NCI-H1092 treated with DMSO at 0.1 percent for 48 hours (cell line): ENCODE measurements at regions not wholly inside any gene's neighbourhood (a gene's known extent, or its start where the extent isn't known, plus 50 kb on each side); places are given as distances from the start of the nearest gene placed in this dataset.

ENCODE experiments used
- DNase-seq: peaks from one replicate; lab custom pipeline; 2025; lab: John Stamatoyannopoulos, UW

DNA sequence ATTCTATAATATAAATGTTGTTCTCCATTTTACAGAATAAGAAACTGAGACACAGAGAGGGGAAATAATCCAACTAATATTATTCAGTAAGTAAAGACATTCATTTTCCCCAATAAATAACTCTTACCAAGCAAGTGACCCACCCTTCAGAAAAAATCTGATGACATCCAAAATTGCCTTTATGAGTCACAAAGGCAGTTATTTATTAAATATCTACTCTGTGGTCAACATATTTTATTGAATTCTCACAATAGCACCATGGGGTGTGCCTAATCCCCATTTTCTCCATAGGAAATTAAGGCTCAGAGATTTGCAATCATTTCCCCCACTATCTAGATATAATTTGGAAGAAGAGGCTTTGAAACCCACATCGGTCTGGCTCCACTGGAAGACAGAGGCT is 161.5 kb upstream of the ISX start:
- DNase-seq = no peak

DNA sequence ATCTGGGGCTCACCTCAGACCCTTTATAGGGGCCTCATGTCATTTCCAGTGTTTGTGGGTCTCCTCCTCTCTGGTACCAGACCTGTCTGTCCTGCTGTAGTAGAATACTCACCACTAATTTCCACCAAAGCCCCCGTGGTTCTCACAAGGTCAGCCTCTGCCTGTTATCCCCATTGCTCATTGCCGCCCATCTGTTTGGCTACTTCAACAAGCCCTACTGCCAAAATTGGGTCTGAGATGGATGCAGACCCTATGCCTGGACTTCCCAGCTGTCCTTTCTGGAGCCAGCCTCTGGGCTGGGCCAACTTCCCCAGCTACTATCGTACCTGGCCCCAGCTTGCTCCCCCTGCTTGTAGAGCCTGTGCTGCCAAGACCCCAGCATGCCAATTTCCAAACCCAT is 152.1 kb upstream of the ISX start:
- DNase-seq = no peak

DNA sequence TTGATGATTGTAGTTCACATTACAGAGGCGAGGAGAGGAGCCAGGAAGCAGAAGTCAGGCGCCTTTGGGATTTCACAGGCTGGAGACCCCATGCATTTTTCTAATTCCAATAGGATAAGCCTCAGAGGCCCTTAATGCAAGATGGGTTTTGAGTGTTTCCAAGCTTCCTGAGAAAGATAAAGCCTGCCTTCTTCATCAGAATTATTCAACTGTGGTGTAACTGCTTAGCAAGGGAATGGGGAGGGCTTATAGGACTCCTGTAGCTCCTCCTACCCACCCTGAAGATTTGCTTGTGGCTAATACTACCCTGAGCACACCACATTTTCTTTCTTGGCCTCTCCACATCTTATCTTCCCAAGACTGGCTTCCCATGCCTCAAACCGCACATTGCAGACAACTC is 151.1 kb upstream of the ISX start:
- no peak for DNase-seq

DNA sequence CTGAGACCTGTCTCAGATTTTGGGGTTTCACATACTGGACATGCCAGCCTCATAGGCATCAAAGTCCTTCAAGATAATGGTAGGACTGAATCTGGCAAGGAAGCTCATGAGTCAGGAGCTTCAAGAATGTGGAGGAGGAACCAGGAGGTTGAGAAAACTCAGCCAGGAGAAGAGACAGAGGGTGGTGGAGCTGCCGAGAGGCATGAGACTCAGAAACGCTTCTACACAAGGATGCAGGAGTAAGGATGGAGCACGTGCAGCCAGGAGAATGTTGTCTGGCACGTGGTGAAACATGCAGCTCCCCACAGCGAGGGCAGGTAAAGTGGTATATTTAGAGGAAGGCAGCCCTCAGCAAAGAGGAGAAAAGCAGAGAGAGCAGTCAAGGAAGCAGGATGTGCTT is 148.7 kb upstream of the ISX start:
- no peak for DNase-seq

DNA sequence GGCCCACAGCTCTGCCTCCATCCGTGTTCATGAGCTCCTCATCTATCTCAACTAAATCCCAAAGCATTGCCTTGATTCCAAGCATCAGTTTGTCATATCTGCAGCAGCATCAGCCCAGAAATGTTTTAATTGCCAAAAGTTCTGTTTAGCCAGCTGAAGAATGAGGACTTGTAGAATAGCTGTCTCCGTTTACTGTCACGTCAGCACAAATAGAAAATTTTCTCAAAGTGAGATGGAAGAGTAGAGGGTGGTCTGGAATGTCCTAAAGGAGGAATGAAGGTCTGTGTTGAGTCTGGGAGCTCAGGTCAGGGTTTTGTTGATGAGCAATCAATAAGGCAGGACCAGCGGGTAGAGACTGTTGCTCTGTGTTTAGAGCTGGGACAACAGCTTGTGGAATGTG is 134.9 kb upstream of the ISX start:
- DNase-seq = no peak

DNA sequence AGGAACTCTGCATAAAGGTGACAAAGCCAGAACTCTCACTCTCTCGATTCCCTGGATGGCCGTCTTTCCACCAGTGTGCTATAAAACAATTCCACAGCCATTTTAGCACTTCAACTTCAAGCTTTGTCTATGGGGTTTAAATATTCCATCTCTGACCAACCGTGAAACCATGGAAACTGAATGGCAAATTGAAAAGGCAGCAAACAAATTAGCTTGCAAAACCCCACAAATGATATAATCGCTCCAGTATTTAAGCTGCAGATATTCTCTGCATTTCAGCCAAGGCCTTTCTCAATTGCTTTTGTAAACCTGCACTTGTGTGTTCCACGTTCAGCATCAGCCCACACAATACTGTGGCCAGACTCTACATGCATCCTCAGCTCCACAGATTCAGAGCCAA is 131.7 kb upstream of the ISX start:
- no peak for DNase-seq

DNA sequence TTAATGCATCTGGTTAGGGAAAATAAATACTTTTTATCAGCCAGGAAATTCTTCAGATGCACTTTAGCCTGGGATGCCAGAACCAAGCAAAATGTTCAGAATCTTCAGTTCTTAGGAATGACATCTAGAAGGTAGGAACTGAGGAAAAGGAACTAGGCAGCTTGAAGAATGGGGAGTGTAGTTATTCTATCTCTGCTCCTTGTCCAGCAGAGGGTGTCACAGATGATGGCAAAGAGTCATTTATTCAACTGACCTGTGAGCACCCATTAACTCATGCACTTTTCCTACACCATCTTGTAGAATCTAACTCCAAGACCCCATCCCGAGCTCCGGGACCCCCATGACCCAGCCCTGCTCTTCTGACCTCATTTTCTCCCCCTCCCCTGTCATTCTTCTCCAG is 122.1 kb upstream of the ISX start:
- DNase-seq = no peak

DNA sequence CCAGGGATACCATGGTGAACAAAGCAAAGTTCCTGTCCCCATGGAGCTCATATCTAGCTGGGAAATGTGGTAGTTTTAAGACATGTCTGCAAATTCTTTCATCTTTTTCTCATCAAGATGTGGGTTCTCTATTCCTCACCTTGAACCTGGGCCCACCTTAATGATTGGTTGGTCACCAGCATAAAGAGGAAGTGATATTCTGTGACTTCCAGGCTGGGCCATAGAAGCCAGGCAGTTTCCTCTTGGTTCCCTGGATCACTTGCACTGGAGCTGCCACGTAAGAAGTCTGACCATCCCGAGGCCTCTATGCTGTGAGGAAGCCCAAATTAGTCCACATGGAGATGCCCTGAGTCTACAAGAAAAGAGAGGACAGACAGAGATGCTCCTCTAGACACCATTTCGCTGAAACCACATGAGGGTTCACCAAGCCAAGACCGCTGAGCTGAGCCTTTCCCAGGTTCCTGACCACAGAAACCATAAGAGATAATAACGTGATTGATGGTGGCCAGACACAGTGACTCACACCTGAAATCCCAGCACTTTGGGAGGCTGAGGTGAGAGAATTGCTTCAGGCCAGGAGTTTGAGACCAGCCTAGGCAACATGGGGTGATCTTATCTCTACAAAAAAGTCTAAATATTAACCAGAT is 119.5 kb upstream of the ISX start:
- DNase-seq = no peak

DNA sequence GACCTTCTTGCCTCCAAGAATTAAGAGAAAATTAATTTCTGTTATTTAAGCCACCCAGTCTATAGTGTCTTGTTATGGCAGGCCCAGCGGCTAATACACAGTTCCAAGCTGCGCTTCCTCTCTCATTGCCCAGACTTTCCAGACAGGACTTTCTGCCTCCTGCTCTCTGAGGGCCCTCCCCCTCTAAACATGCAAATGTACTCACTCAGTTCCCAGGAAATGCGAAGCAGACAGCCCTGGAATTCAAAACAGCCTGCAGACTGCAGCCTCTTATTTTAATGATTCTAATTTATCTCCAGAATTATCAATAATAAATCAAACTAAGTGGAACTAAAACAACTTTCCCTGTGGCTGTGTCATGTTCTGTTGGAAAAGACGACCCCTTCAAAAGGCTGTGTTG is 115.5 kb upstream of the ISX start:
- no peak for DNase-seq

DNA sequence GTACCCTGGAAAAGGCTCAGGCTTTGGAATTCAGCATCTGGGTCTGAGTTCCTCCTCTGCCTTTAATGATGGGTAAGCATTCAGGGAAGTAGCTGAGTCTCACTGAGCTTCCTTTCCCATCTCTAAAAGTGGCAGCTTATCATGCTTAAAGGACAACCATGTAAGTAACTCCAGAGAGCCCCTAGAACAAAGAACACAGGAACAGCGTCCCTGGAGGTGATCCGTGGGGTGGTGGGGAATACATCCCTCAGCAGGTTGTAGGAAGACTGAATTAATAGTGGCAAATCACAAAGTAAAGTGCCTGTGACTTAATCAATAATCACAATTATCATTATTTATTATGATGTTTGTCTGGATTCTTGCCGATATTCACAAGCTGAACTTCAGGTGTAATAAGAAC is 114.7 kb upstream of the ISX start:
- DNase-seq = no peak

DNA sequence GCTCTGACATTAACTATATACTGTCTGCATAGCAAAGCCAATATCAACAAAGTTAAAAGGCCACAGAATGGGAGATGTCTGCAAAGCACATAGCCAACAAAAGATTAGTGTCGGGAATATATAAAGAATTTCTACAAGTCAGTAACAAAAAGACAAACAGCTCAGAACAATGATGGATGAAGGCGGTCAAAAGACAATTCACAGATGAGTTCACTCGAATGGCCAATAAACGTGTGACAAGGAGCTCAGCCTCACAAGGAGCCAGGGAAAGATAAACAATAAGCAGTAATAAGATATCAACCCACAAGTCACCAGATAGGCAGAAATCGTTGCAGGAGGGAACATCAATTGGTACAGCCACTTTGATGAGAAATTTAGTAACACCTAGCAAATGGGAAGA is 106.0 kb upstream of the ISX start:
- DNase-seq = no peak

DNA sequence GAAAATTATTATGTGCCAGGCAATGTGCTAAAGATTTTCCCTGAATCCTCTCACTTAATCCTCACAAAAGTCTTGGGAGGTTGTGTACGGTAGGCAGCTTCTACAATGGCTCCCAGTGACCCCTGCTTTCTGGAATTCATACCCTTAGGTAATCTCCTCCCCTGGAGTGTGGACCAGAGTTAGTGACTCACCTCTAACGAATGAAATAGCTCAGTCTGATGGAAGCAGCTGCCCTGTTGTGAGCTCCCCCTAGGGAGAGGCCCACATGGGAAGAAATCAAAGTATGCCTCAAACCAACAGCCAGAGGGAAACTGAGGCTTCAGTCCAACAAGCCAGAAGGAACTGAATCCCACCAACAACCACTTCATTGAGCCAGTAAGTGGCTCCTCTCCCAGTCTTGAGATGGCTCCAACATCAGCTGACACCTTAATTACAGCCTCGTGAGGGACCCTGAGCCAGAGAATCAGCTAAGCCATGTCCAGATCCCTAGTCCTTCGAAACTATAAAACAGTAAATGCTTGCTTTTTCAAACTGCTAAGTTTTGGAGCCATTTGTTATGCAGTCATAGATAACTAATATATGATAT is 98.9 kb upstream of the ISX start:
- DNase-seq = no peak

DNA sequence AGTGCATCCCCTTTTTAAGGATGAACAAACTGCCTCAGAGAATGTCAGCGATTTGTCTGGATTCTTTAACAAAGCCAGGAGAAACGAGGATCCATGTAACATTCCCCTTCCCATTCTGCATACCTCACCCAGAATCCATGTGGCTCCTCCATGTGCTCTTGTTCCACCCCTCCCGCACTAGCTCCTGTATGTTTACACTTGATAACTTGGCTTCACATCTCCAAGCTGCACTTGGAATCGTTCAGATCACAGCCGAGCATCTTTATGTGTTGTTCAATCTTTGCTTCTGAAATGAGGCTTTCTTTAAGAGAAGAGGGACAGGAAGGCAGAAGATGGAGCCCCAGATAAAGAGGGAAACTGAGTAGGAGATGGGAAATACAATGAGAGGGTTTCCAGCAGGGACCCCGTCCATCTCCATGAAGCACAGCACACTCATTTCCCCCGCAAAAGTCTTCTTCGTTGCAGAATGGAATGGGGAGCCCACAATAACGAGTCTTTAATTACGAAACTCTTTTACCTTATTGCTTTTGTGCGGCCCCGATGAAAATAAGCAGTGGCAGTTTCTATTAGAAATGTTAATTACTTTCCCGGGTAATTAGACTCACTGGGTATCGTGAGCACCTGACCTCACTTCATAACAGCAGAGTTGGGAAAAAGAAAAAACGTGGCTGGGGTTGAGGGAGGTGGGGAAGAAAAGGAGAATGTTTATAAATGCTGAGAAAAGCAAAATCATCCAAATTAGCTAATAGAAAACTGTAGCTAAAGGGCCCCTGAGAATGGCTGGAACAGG is 96.8 kb upstream of the ISX start:
- DNase-seq = no peak

DNA sequence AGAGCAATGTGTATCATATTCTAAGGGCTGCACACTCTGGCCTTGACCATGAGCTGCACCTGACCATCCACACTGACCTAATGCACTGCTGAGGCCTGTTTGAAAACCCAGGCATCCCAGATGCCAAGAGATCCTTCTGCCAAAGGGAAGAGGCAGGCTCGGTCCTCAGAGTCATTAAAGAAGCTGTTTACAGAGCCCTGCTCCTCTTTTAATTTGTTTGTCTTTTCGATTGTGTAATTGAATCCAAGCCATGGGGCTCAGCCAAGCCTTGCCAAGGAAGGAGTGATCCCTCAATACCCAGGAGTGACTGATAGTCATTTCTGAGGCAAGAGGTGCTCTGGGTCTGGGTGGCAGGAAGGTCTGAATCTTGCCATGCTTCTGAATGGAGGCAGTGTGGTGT is 94.5 kb upstream of the ISX start:
- no peak for DNase-seq

DNA sequence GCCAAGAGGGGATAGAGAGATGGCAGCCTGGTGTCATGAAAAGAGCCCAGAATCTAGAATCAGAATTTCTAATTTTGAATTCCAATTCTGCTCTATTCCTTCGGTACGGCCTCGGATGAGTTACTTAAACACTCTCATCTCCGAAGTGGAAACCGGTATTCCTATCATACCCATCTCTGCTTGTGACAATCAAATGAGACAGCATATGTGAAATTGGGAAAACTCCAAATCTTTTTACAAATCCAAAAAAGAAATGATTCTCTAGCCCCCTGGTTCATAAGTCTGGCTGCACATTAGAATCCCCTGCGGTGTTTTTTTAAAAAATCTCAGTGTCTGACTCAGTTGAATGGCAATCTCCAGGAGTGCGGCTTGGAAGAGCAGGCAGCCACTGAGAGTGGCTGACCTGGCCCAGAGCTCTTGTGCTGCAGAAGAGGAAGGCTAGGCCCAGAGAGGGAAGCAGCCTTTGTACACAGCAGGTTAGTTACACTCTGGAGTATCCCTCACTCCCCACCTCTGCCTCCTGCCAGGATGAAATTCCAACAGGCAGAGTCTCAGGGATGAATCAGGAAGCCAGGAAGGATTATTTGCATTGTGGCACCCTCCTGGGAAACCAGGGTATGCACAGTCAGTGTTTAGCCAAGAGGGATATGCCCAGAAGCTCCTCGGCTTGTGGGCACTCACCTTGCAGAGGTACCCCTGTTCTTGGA is 93.6 kb upstream of the ISX start:
- DNase-seq = no peak

DNA sequence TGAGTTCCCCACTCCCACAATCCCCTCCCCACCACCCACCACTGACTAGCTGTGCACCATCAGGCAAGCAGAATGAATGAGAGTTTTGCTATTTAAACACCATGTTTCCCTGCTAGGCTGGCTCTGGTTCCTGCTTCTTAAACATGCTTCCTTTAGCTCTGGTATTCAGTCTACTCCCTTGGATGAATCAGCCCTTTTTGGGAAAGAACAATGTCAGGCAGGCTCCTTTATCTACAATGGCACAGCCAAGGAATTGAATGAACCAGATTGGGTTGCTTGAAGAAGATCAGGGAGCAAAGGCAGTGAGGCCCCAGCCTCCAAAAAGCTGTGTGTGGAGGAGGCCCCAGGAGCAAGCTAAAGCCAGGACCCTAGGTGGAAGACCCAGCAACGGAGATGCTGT is 92.9 kb upstream of the ISX start:
- DNase-seq = no peak

DNA sequence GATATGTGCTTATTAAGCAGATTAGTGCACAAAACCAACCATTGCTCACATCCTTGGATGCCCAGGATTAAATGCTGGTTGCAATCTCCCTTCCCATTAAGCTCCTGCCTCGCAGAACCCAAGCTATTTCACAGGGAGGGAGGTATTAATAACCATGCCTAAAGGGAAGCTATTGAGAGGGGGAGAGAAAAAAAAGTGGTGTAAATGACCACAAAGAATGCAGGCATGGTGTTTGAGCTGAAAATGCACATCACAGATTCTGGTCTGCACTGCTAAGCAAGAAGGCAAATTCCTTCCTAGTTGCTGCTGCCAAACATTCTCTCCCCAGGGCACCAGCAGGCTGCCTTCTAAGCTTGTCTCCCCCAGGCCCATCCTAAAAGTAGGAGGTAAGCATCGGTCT is 92.0 kb upstream of the ISX start:
- DNase-seq = no peak

DNA sequence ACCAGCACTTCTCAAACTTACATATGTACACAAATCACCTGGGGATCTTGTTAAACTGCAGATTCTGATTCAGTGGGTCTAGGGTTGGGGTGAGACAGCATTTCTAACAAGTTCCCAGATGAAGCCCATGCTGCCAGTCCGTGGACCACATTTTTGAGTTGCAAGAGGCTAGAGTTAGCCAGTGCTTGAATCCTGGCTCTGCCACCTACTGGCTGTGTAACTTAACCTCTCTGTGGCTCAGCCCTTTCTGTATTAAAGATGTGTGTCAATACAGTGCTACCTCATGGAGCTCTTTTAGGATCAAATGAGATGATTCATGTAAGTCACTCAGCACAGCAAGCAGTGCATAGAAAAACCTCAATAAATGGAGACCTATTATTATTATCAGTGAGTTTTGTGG is 90.2 kb upstream of the ISX start:
- DNase-seq = no peak

DNA sequence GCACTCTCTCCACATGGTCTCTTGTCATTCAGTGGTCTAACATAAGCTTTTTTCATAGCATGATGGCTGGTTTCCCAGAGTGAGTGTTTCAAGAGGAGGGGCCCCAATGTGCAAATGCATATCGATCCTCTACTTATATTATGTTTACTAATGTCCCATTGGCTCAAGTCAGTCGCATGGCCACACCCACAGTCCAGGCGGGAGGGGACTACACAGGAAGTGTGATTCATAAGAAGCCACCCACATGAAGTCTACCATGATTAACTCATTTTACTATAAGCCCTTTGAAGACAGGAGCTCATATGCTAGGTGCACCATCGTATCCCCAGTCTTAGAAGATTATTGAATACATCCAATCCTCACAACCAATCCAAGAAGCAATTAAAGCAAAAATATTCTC is 89.5 kb upstream of the ISX start:
- DNase-seq = no peak

DNA sequence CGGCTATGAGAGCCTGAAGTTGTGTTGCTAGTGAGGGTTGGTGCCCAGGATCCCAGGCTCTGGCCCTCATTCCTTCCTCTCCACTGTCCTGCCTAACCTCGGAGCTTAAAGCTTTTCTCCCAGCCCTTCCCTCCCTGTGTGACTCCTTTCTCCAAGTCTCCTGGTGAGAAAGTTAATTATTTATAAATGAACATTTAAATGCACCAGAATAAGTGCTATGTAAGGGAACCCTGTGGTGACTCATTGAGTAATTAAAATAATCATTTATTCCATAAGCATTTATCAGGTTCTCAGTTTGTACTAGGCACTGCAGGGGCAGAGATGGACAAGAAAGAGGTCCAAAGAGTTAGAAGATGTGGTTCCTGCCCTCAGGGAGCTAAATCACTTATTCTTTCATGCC is 89.1 kb upstream of the ISX start:
- DNase-seq = no peak

DNA sequence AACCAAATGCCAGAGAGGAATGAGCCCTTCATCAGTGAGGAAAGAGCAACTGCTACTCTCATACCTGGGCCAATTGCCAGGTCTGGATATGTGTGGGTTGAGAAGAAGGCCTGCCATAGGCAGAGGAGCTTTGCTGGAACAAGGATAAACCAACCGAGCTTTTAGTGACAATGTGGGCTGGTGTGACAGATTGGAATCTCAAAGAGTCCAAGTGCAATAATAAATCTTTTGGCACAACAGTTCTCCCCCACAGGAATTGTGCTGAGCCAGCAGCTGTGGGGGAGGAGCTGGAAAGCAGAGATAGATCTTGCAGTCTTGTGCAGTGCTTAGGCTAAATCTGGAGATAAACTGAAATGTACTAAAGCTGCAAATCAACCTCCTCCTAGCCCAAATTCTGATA is 79.4 kb upstream of the ISX start:
- no peak for DNase-seq

DNA sequence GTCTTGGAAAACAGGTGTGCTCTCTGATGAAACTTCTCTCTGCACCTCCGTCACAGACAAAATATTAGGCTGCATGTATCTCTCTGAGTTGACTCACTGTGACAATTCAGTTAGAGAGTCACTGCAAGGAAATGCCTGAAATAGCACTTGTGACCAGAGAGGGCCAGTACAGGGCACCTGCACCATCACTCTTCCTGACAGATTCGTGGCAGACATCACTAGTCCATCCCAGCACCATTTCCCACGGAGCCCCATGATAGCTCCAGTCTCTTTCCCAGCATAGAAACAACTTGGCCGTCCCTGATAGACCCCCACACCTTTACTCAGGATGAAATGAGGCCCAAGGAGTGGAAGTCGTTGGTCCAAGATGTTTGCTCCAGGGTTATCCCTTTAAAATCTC is 73.3 kb upstream of the ISX start:
- DNase-seq = no peak

DNA sequence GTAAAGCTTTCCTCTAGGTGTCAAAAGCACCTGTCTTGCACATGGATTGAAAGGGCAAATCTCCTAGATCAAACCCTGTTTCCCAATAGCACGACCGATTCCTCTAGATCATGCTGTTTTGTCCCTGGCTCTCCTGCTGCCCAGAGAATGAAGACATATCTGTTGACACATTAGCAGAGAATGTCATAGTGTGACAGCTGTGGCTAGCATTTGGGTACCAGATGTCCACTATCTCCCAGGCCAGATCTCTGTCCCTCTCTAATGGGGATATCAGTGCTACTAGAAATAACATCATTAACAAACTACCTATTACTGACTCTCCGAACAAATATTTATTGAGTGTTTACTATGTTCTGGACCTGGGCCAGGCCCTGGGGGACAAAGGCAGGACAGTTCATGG is 72.4 kb upstream of the ISX start:
- DNase-seq = no peak
